Esophagus (tissue), 2 donors: ENCODE measurements at regions not wholly inside any gene's neighbourhood (a gene's known extent, or its start where the extent isn't known, plus 50 kb on each side); places are given as distances from the start of the nearest gene placed in this dataset.

ENCODE experiments used
- H3K27ac ChIP-seq, 2 donors: one replicate each; pipeline ENCODE4 v1.5.1; 2013; ENCODE audit warnings: low read depth in 2 of 2, mild to moderate bottlenecking in 2 of 2, inconsistent platforms in 1 of 2, low read length in 1 of 2, moderate library complexity in 1 of 2
- H3K27me3 ChIP-seq, 2 donors: one replicate each; pipeline ENCODE4 v1.6.1; 2013; ENCODE audit warnings: low read length in 2 of 2, control low read depth in 1 of 2, mild to moderate bottlenecking in 1 of 2; ENCODE audit not compliant: insufficient read depth in 2 of 2, control insufficient read depth in 1 of 2
- H3K36me3 ChIP-seq, 2 donors: one replicate each; pipeline ENCODE4 v1.6.1; 2013; ENCODE audit warnings: low read length in 1 of 2; ENCODE audit not compliant: control insufficient read depth in 2 of 2, insufficient read depth in 2 of 2
- H3K4me1 ChIP-seq, 2 donors: one replicate each; pipeline ENCODE4 v1.6.1; 2013; ENCODE audit warnings: low read length in 1 of 2; ENCODE audit not compliant: control insufficient read depth in 2 of 2, insufficient read depth in 2 of 2
- H3K4me3 ChIP-seq, 2 donors: one replicate each; pipeline ENCODE4 v1.5.1; 2013; ENCODE audit warnings: low read length in 2 of 2, mild to moderate bottlenecking in 2 of 2, low read depth in 1 of 2, moderate library complexity in 1 of 2
- H3K9me3 ChIP-seq, 2 donors: one replicate each; pipeline ENCODE4 v1.6.1; 2013; ENCODE audit warnings: mild to moderate bottlenecking in 2 of 2, low read depth in 1 of 2, low read length in 1 of 2, moderate library complexity in 1 of 2; ENCODE audit not compliant: control insufficient read depth in 2 of 2, insufficient read depth in 1 of 2
- WGBS, 2 donors: extraction: QIAGEN DNeasy Blood & Tissue Kit; methylation state at CpG; one replicate each; pipeline ENCODE4 v1.1.7; 2013; 5-methylcytosine and 5-hydroxymethylcytosine counted together
- donor health status: healthy with polysubstance abuse.
- donor health status: Bipolar disorder and iron deficiency.

DNA sequence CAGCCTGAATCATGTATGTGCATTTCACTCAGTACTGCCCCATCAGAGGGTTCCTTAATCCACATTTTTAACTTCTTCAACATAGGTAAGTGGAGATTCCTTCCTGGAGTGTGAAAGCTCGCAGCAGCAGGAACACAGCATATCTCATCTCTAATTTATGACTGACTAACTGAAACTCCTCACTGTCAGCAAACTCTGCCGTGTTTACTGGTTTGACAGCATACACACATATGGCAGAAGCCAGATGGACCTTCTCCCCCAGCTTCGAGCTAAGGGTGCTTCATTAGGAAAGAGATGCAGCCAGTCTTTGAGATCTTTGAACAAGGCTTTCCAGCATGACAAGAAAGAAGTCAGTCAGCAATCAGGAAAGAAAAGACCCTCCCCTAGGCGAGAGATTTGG is 200.3 kb upstream of the ACVR2A start:
- H3K27ac ChIP-seq: no peak overlapping the region
- no peak overlapping the region for H3K4me3 ChIP-seq
- WGBS, 2 donors: 71 to 74% methylated on average over 4 of the region's 4 CpGs
- H3K27me3 ChIP-seq: no peaks in the 10 kb centered on the region
- H3K4me1 ChIP-seq: no peaks in the 10 kb centered on the region
- peaks cover 0 to 2% of the 10 kb centered on the region in 2 donors for H3K9me3 ChIP-seq
- no peaks in the 10 kb centered on the region for H3K36me3 ChIP-seq

DNA sequence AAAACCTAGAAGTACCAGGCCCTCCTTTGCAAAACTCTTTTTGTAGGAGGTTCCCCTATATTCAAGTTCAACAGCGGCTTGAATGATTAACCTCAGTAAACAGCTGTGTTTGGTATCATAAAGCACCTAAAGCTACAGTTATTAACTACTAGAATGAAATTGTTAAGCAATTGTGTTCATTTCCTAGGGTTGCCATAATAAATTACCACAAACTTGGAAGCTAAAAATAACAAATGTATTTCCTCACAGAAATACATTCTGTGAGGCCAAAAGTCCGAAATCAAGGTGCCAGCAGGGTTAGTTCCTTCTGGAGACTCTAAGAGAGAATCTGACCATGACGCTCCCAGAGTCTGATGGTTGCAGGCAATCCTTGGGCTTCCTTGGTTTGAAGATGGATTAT is 202.1 kb upstream of the ACVR2A start:
- no peaks in the 10 kb centered on the region for H3K4me1 ChIP-seq
- 86 to 91% methylated on average over 3 of the region's 3 CpGs for WGBS, 2 donors
- H3K9me3 ChIP-seq: no peaks in the 10 kb centered on the region
- H3K36me3 ChIP-seq: no peaks in the 10 kb centered on the region
- H3K27ac ChIP-seq: no peak overlapping the region
- H3K27me3 ChIP-seq: no peaks in the 10 kb centered on the region
- H3K4me3 ChIP-seq: no peak overlapping the region

DNA sequence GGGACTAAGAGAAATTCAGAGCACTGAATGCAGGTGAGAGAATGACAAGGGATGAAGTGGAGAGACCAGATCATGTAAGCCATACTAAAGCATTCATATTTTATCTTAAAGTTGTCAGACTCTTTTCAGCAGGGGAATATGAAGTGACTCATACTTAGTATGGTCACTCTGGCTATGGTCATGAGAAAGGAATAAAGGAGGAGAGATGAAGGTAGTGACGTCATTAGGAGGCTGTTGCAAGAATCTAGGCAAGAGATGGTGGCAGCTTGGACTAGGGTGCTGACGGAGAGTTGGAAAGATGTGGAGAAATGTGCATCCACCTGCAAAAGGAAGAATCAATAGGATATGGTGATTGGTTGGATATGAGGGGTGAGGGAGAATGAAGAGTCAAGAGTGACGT is 203.2 kb upstream of the ACVR2A start:
- Histone ChIP-seq H3K4me3 (no peak overlapping the region), H3K27me3 (no peaks in the 10 kb centered on the region), H3K4me1 (no peaks in the 10 kb centered on the region), H3K27ac (no peak overlapping the region), H3K36me3 (no peaks in the 10 kb centered on the region), H3K9me3 (no peaks in the 10 kb centered on the region)
- 92% methylated on average over 3 of the region's 3 CpGs for WGBS, 2 donors

DNA sequence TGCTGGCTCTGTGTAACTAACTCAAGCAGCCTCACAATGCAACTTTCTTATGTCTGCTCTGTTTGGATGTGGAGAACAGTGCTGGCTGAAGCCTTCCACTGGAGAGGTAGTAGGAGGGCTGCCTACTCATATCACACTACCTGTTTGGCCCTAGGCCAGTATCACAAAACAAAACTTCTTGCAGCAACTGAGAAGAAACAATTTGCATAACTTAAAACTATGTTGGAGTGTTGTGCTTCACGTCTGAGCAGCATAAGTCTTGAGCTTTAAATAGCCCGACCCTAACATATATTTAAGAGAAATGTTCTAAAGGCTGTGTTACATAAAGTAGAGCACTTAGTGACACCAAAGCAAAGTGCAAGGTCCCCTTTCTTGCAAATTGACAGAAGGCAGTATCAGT is 204.9 kb upstream of the ACVR2A start:
- H3K4me3 ChIP-seq: no peak overlapping the region
- WGBS, 2 donors: 70 to 76% methylated on average over 2 of the region's 2 CpGs
- no peaks in the 10 kb centered on the region for H3K27me3 ChIP-seq
- H3K4me1 ChIP-seq: peaks cover 0 to 2% of the 10 kb centered on the region in 2 donors
- H3K27ac ChIP-seq: no peak overlapping the region
- no peaks in the 10 kb centered on the region for H3K36me3 ChIP-seq
- no peaks in the 10 kb centered on the region for H3K9me3 ChIP-seq

DNA sequence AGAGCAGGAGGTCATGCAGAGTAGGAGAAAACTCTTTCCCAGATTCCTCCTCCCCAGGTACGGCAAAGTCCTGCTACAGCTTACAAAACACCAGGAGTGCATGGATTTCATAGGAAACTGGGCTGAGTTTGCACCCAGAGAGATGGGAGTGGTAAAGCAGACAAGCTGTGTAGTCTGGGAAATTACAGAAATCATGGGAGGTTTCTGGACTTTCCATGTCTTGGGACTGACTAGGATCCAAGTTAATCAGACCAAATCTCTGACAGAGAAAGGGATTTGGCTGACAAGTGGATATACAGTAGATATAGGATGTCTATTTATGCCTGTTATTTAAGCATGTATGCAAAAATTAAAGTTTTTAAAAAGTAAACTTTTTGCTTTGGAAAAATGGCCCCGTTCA is 205.4 kb upstream of the ACVR2A start:
- H3K4me1 ChIP-seq: peaks cover 0 to 2% of the 10 kb centered on the region in 2 donors
- WGBS, 2 donors: 90 to 92% methylated on average over 2 of the region's 2 CpGs
- H3K9me3 ChIP-seq: no peaks in the 10 kb centered on the region
- no peak overlapping the region for H3K27ac ChIP-seq
- no peak overlapping the region for H3K4me3 ChIP-seq
- no peaks in the 10 kb centered on the region for H3K36me3 ChIP-seq
- no peaks in the 10 kb centered on the region for H3K27me3 ChIP-seq

DNA sequence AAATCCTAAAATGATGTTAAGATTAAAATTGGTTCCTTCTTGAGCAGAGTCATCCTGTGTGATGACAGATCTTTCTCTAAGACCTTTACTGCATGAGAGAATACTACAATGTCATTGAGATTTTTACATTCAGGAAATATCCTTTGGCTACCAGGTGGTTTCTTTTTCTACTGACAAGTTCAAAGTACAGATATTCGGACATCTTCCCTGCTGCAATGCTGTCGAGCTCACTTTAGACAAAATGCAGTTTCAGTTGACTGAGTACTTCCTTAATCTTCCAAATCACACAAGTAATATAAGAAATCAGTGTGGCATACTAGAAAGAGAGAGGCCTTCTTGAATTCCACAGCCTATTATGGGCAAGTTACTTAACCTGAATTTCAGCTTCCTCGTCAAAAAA is 207.9 kb upstream of the ACVR2A start:
- H3K4me1 ChIP-seq: peaks cover 0 to 2% of the 10 kb centered on the region in 2 donors
- H3K36me3 ChIP-seq: no peaks in the 10 kb centered on the region
- H3K9me3 ChIP-seq: no peaks in the 10 kb centered on the region
- H3K4me3 ChIP-seq: no peak overlapping the region
- peak overlapping the region in 1 of 2 donors; percentile 25 for H3K27ac ChIP-seq
- H3K27me3 ChIP-seq: no peaks in the 10 kb centered on the region
- 27 to 35% methylated on average over 3 of the region's 3 CpGs for WGBS, 2 donors

DNA sequence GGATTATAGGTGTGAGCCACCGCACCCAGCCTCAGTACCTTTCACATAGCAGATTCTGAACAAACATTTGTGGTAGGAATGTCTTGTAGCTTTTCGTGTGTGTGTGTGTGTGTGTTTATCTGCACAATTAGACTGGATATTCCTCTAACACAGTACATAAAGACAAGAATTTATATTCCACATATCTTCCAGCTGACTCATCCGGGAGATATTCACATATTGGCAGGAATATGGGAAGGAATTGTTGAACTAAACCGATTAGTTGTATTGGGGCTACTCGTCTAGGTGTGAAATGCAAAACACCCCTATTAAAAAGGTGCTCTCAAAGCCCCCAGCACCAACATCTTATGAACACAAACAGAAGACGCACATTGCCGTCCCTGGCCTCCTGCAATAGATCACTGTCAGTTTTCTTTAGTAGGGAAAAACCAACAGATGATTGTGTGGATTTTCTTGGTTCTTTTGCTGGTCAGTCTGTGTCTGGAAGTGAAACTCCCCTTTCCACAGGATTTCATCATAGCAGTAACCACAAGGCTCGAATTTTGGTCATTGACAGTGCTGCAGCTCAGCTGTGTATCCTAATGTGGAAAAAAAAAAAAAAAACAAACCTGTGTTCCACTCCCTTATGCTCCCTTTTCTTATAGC is 208.5 kb upstream of the ACVR2A start:
- WGBS, 2 donors: 32 to 52% methylated on average over 8 of the region's 8 CpGs
- Histone ChIP-seq H3K4me1 (peaks cover 0 to 2% of the 10 kb centered on the region in 2 donors), H3K36me3 (no peaks in the 10 kb centered on the region), H3K27ac (peak overlapping the region; percentile 6 to 38), H3K9me3 (no peaks in the 10 kb centered on the region), H3K4me3 (no peak overlapping the region), H3K27me3 (no peaks in the 10 kb centered on the region)

DNA sequence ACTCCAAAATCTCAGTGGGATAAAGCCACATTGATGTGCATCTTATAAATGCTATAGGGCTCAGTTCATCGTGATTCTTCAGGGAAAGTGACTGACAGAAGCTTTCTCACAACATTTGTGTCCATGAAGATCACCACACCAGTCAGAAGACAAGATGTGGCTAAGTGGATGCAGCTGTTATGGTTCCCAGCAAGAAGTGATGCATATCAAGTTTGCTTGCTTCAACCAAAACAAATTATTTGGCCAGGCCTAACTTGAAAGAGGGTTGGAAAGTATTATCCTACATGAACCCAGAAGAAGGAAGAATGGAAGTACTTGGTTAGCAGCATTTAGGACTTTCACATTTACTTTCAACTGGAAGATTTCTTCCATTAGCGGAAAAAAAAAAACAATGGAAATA is 210.0 kb upstream of the ACVR2A start:
- H3K4me3 ChIP-seq: no peak overlapping the region
- H3K9me3 ChIP-seq: no peaks in the 10 kb centered on the region
- H3K27ac ChIP-seq: no peak overlapping the region
- H3K27me3 ChIP-seq: no peaks in the 10 kb centered on the region
- no peaks in the 10 kb centered on the region for H3K36me3 ChIP-seq
- 86 to 91% methylated on average over 2 of the region's 2 CpGs for WGBS, 2 donors
- peaks cover 0 to 2% of the 10 kb centered on the region in 2 donors for H3K4me1 ChIP-seq

DNA sequence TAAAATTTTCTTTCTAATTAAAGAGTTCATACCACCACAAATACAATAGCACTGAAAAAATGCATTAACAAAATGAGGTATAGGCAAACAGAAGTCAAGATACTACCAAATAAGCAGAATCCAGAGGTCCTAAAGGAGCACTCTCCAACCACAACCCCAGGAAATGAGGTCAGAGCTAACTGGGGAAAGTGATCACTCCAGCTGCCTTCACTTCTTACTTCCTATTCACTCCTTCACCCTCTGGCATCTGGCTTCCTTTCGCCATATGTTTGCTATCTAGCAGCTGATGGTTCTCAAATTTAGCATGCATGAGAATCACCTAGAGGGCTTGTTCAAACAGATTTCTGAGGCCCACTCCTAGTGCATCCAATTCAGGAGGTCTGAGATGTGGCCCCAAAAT is 212.6 kb upstream of the ACVR2A start:
- no peak overlapping the region for H3K27ac ChIP-seq

DNA sequence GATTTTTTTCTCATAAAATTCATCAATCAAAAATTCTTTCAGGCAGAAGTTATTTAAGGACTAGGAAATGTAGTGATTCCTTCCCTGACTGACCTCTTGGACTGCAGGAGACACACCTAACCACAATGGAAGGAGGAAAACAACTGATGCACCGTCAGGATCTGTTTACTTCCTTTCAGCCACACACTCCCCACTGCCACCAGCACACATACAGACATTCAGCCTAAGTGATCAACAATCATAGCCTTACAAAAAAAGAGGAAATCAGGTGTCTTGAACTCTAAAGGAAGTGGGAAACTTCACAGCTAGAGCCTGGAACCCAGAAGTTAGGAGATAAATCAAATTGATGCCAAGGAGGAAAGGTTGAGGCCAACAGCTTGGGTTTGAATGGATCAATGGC is 213.5 kb upstream of the ACVR2A start:
- 25 to 41% methylated on average over 1 of the region's 1 CpG for WGBS, 2 donors
- Histone ChIP-seq H3K27ac (no peak overlapping the region), H3K27me3 (no peaks in the 10 kb centered on the region), H3K4me1 (peaks cover 0 to 2% of the 10 kb centered on the region in 2 donors), H3K4me3 (no peak overlapping the region), H3K9me3 (no peaks in the 10 kb centered on the region), H3K36me3 (no peaks in the 10 kb centered on the region)

More for the DNA sequence above, 212.6 kb upstream of the ACVR2A start:
- peaks cover 0 to 2% of the 10 kb centered on the region in 2 donors for H3K4me1 ChIP-seq
- H3K36me3 ChIP-seq: no peaks in the 10 kb centered on the region
- WGBS, 2 donors: 92 to 97% methylated on average over 1 of the region's 1 CpG
- H3K27me3 ChIP-seq: no peaks in the 10 kb centered on the region
- no peak overlapping the region for H3K4me3 ChIP-seq
- H3K9me3 ChIP-seq: no peaks in the 10 kb centered on the region
